HG02938 (cell line): ENCODE measurements at regions not wholly inside any gene's neighbourhood (a gene's known extent, or its start where the extent isn't known, plus 50 kb on each side); places are given as distances from the start of the nearest gene placed in this dataset.

Experiments used
- ATAC-seq: cut with Tn5 transposase; IDR thresholded peaks from one replicate; pipeline ENCODE4 v1.9.1; 2021; ENCODE audit warnings: mild to moderate bottlenecking, moderate library complexity; ENCODE audit not compliant: unreplicated experiment

- no peak for ATAC-seq
These were observed 728.8 kb upstream of the POU3F3 start for GRCh38 chr2:104125096-104125495.

GRCh38 chr2:104127049-104127770 lies 726.7 kb upstream of the POU3F3 start:
- ATAC-seq = no peak

GRCh38 chr2:104140361-104140760 lies 713.6 kb upstream of the POU3F3 start:
- no peak for ATAC-seq

- ATAC-seq = no peak
These were observed 695.7 kb upstream of the POU3F3 start for GRCh38 chr2:104158191-104158590.

- no peak for ATAC-seq
These were observed 690.2 kb upstream of the POU3F3 start for GRCh38 chr2:104163611-104164130.

GRCh38 chr2:104164721-104165252 lies 689.1 kb upstream of the POU3F3 start:
- no peak for ATAC-seq

- ATAC-seq = no peak
These were observed 676.7 kb upstream of the POU3F3 start for GRCh38 chr2:104177179-104177578.

- ATAC-seq = no peak
These were observed 674.3 kb upstream of the POU3F3 start for GRCh38 chr2:104179644-104180043.

- ATAC-seq = no peak
These were observed 653.3 kb upstream of the POU3F3 start for GRCh38 chr2:104200533-104201168.

- ATAC-seq = no peak
These were observed 640.2 kb upstream of the POU3F3 start for GRCh38 chr2:104213758-104214157.

GRCh38 chr2:104215269-104216161 lies 638.4 kb upstream of the POU3F3 start:
- ATAC-seq = no peak

- ATAC-seq = no peak
These were observed 620.3 kb upstream of the POU3F3 start for GRCh38 chr2:104233591-104233990.

GRCh38 chr2:104236491-104236890 lies 617.4 kb upstream of the POU3F3 start:
- ATAC-seq = no peak

GRCh38 chr2:104240984-104241383 lies 612.9 kb upstream of the POU3F3 start:
- ATAC-seq = no peak

- no peak for ATAC-seq
These were observed 604.3 kb upstream of the POU3F3 start for GRCh38 chr2:104249629-104250028.

- no peak for ATAC-seq
These were observed 603.3 kb upstream of the POU3F3 start for GRCh38 chr2:104250635-104251034.

- ATAC-seq = no peak
These were observed 599.9 kb upstream of the POU3F3 start for GRCh38 chr2:104254017-104254416.

- ATAC-seq = no peak
These were observed 591.2 kb upstream of the POU3F3 start for GRCh38 chr2:104262714-104263113.

- no peak for ATAC-seq
These were observed 574.3 kb upstream of the POU3F3 start for GRCh38 chr2:104279646-104280045.

- no peak for ATAC-seq
These were observed 573.7 kb upstream of the POU3F3 start for GRCh38 chr2:104280216-104280615.

- ATAC-seq = no peak
These were observed 567.1 kb upstream of the POU3F3 start for GRCh38 chr2:104286841-104287240.
